ENCODE measurements at regions not wholly inside any gene's neighbourhood (a gene's known extent, or its start where the extent isn't known, plus 50 kb on each side); places are given as distances from the start of the nearest gene placed in this dataset.

DNA sequence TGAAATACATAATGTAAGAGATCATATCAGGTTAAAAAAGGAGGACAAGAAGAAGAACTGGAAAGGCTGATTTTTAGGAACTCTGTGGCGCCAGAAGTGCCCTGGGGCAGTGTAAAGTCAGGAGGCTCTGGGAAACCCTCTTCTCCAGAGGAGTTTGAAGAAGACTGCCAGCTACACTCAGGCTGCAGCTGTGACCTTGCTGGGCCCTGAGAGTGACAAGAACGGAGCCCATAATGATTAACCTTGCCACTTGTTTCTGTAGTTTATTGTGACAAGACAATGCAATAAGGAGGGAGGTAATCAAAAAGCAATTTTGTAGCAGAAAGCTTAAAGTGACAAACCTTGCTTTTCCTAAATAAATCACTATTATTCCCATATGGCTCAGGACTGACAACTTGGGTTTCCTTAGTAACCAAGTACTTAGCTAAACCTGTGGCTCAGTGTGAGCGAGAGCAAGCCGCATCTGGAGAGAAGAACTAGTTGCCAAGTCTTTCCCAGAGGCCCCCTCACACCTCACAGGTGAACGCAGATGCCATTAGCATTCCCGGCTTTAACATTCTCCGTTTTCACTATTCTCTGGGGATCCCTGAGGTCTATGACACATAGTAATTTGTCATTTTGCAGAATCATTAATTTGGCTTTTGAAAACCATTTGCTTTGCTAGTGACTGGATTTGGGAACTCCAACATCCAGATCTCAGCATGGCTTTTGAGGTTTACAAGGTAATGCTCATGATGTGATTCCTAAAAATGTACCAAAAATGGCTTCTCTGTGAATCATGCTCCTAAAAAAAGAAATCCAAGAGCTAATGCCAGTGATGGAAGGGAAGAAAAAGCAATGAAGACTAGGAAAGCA lies 115.9 kb downstream of the OMA1 start:
- ATAC-seq = no peak

GRCh38 chr1:58426918-58427317 lies 119.6 kb downstream of the OMA1 start:
- ATAC-seq = no peak

DNA sequence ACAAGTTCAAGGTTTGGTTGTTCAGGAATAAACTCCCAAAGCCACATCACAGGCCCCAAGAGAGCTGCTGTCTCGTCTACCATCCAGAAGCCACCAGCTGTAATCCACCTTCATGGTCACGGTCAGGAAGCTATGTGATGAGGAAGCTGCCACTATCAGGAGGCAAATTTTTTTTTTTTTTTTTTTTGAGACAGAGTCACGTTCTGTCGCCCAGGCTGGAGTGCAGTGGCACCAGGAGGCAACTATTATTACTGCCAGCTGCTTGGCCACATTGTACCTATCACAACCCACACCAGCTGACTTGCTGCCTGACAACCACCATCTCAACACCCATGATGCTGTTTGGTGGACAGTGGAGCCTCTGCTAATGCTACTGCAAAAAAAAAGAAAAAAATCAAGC lies 124.1 kb downstream of the OMA1 start:
- ATAC-seq = no peak

DNA sequence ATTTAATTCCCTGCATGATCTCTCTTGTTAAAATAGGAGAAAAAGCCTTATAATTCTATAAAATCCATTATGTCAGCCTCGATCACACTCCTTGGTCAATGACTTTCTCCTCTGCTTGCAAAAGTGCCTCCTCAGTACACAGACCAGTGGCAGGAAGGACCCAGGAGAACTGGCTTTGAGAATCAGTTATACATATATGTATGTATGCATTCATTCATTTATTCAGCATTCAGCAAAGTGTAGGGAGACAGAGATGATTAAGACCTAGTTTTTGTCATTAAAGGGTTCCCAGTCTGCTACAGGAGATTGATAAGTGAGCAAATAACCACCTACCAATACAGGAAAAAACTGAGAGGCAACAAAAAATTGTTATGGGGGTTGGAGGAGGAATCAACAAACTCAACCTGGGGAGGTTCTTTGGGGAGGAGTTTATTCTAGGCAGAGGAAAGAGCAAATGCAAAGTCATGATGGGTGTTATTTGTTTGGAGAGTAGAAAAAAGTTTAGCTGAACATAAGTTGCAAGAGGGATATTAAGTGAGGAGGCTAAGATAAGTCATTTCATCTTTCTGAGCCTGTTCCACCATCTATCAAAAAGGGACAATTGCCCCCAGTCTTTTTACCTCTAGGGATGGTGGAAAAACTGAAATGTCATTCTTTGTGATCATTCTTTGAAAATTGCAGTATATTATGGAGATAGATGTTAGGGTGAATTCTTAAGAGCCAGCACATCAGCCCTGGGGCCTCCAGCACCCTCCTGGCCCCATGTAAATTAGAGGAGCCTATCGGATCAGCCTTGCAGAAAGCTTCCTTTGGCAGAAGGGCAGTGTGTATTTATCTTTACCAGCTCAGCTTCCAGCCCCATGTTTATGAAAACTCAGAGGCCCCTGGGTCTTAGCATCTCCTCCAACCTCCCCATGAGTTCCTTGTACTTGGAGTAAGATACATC lies 128.0 kb downstream of the OMA1 start:
- ATAC-seq = no peak

DNA sequence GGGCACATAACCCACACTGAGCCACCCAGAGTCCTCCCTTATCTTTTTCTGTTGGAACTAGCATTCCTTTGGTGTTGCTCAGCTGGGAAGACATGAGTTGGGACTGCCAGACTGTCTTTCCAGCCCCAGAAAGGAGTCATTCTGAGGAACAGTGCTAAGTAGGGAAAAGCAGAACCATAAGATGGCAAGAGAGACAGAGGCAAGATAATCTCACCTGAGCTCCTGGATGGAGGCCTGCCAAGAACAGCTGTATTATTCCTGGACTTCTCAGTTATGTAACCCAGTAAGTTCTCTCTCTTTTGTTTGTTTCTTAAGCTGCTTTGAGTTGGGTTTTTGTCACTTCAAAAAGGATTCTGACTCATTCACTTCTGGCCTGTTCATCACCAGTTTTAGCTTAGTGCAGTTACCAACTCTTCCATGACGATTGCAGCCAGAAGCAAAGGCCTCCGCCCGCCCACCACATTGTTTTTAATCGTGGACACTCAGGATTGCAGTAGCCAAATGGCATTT lies 134.4 kb downstream of the OMA1 start:
- no peak for ATAC-seq

- no peak for ATAC-seq
These were observed 136.6 kb downstream of the OMA1 start for GRCh38 chr1:58409890-58410289.

DNA sequence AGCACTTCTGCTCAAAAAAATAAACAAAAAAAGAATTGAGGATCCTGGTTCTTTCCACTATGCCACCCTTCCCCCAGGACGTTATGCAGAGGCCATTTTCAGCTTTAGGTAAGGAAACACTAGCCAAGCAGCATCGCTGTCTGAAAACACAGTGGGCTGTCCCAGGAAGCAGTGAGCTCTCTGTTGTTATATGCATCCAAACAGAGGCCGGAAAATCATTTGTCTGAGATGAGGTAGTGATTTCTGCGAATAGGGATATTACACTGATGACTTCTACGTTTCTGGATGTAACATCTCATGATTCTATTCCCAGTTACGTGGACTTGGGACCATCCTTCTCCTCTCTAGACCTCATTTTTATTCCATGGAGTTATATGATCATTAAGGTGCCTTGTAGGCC lies 137.2 kb downstream of the OMA1 start:
- no peak for ATAC-seq

DNA sequence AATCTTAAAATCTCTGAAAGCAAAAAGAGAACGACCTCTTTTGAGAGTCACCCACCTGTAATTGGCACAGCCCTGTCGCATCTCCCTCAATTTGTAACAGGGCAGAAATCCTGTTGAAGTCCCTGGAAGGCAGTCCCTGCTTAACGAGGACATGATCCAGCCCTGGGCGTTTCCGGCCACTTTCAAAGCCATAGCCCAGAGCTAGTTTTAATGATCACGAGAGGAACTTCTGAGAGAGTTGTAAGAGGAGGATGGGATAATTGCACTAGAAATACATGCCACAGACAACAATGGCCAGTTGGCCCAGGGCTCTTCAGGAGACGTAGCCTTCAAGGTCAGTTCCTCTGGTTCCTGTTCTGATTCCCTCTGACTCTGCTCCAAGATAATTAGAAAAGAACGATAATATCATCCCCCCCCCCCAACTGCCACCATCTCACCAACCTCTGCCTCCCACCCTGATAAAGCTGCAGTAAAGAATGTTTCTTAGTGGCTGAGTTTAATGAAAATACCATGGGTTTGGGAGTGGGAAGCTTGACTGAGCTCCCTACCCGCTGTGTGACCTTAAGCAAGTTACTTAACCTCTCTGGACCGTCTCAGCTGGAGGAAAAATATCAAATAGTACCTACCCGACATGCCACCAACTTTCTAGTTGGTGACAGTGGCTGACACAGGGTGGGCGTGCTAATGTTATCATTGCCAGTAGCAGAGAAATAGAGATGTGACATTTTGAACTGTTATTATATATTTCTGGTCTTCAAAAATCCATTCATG lies 140.0 kb downstream of the OMA1 start:
- ATAC-seq = no peak

DNA sequence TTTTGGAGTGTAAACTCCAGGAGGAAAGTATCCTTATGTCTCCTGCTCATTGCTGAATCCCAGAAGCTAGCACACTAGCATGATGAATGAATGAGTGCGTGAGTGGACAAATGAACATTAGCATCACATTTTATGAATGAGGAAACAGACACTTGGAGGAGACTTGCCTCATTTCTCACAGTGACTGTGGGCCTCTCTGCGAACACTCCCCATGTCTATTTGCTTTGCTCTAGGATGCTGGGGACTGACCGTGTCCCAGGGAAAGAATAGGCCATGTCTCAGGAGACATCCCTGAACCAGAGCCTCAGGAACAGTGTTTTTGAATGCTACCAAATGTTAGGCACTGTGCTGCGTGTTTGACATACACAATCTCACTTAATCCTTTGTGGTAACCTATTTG lies 140.9 kb downstream of the OMA1 start:
- ATAC-seq = no peak

DNA sequence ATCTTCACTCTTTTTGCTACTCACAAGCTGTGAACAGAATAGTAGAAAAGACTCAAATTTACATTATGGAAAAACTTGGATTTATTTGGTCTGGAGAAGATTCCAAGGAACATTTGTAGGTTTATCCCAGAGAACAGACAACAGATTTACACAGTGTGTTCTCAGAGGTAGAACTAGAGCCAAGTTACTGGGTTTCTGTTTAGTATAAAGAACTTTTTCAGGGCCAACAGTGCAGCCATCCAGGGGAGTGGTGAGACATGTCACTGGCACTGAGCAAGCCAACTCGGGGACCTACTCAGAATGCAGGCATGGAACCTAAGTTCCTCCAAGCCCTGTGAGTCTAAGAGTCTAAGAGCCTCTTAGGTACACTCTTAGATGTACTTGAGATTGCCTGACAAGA lies 142.6 kb downstream of the OMA1 start:
- ATAC-seq = no peak

- no peak for ATAC-seq
These were observed 144.1 kb downstream of the OMA1 start for GRCh38 chr1:58402444-58402843.

DNA sequence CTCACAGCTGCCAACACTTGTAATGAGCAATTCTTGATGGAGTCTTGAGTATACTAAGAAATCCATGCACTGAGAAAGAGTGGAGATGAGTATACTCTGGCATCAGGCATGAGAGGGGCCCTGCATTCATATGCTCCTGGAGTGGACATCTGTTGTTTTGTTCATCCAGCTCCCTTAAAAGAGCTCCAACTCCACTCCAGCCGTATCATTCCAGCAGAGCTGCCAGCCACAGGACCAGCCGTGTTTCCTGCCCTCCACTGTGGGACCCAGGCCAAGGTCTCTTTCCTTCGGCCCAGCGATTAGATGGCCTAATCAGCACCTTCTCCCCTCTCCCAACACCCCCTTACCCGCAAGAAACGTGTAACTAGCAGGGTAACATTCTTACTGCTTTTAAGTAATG lies 144.5 kb downstream of the OMA1 start:
- no peak for ATAC-seq

DNA sequence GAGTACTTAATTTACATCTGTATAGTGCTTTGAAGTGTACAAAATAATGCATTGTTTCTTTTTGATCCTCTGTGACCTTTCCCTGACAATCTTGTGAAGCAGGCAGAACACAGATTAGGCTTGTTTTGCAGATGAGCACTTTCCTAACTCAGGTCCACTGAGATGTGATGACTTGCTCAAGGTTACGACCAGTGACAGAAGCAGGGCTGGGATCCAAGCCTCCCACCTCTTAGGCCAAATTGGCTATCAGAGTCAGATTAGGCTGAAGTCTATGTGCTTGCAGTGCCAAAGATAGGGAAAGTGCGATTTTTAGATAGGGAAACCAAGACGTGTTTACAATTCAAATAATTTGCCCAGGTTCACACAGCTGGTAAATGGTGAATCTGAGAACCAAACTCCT lies 147.3 kb downstream of the OMA1 start:
- no peak for ATAC-seq

GRCh38 chr1:58398714-58399113 lies 147.8 kb downstream of the OMA1 start:
- no peak for ATAC-seq

DNA sequence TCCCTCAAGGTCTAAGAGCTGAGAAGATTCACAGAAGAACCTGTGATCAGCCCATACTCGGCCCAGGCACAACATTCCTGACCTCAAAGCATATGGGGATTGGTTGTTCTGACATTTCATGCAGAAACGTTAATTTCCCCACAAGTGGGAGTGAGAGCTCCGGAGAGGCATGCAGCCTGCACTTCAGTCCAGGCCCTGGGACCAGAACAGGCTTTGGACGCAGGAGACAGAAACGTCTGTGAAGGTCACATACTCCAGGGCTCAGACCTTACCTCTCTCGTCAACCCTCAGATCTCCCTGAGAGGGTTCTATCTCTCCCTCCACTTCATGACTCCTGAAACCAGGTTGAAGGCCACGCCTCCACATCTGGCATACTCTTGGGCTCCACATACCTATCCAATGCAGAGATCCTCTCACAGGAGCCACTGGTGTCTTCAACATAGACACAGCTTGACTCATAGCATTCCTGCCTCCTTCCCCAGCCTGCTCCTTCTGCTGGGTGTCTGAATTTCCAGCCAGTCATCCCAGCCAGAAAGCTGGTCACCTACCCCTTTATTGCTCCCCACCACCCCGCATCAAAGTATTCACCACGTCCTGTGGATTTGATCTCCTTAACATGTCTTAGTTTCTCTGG lies 149.2 kb downstream of the OMA1 start:
- ATAC-seq = no peak

GRCh38 chr1:58396150-58396549 lies 150.4 kb downstream of the OMA1 start:
- ATAC-seq = no peak

DNA sequence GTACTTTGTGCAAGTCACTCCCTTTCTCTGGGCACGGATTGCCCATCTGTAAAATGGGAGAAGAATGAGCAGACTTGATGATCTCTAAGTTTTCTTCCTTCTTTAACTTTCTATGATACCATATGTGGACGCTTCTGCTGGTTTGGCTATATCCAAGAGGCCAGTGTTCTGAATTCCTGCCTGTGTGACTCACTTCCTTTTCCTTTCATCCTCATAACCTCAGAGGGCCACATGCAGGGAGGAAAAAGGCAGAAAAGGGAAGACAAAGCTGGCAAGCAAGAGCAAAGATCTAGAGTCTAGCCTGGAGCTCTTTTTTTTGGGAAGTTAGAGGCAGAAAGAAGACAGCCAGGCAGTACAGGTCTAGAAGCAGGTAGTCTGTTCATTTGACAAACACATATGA lies 151.2 kb downstream of the OMA1 start:
- no peak for ATAC-seq

- ATAC-seq = peak; percentile 69 to 82
These were observed 154.4 kb downstream of the OMA1 start for GRCh38 chr1:58392083-58392482.

- no peak for ATAC-seq
These were observed 155.0 kb downstream of the OMA1 start for GRCh38 chr1:58391514-58391913.

DNA sequence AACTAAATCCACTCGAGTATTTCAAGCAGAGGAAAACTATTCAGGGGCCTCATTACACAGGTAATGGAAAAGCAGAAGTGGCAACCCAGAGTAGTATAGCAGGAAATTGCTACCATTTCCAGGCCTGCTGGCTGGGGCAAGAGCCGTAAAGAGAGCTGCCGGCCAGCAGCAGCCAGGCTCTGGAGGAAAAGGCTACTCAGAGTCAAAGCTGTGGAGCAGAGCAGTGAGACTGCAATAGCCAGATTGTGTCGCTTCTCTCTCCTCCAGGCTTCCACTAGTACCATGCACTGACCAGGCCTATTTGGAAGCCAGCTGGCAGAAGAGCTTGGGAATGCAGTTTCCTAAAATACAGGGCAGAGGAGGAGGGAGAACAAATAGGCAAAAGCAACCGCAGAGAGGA lies 155.5 kb downstream of the OMA1 start:
- ATAC-seq = no peak

DNA sequence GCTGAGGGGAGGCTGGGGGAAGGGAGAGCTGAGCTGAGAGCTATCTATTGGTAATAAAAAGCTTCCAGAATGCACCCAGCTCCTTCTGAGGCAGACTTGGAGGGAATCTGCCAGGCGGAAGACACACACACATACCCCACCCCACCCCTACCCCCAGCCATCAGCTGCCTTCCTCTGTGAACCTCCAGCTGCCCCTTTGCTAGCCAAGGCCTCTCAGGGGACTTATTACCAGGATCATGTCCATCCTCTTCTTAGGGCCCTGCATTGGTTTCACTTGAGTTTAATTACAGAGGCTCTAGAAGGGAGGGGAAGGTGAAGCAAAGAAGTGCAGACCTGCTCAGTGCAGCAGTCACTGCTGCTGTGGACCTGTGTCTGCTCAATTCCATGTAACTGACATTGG lies 156.4 kb downstream of the OMA1 start:
- no peak for ATAC-seq

- ATAC-seq = no peak
These were observed 166.2 kb downstream of the OMA1 start for GRCh38 chr1:58380345-58380744.
